HG03442 (cell line): ENCODE measurements at regions not wholly inside any gene's neighbourhood (a gene's known extent, or its start where the extent isn't known, plus 50 kb on each side); places are given as distances from the start of the nearest gene placed in this dataset.
"Not testable (repeated sequence)": the region's sequence is repeated elsewhere in the genome, so short reads cannot be mapped to it uniquely, and the experiment has no call there.

Experiments used
- ATAC-seq: cut with Tn5 transposase; IDR thresholded peaks from one replicate; pipeline ENCODE4 v1.9.1; 2021; ENCODE audit warnings: mild to moderate bottlenecking, moderate library complexity; ENCODE audit not compliant: unreplicated experiment

GRCh38 chr7:42687211-42688055 is 224.4 kb downstream of the C7orf25 start:
- no peak for ATAC-seq

- ATAC-seq: no peak
These were observed 225.2 kb downstream of the C7orf25 start for GRCh38 chr7:42686594-42687156.

- ATAC-seq: no peak
These were observed 226.0 kb downstream of the C7orf25 start for GRCh38 chr7:42685911-42686310.

GRCh38 chr7:42677751-42678699 is 233.8 kb downstream of the C7orf25 start:
- no peak for ATAC-seq

GRCh38 chr7:42674541-42674940 is 237.3 kb downstream of the C7orf25 start:
- ATAC-seq: no peak

GRCh38 chr7:42673951-42674350 is 237.9 kb downstream of the C7orf25 start:
- no peak for ATAC-seq

GRCh38 chr7:42672339-42672999 is 239.4 kb downstream of the C7orf25 start:
- ATAC-seq: no peak

GRCh38 chr7:42671627-42672026 is 240.2 kb downstream of the C7orf25 start:
- no peak for ATAC-seq

GRCh38 chr7:42666994-42667393 is 244.9 kb downstream of the C7orf25 start:
- ATAC-seq: no peak

GRCh38 chr7:42662862-42663261 is 249.0 kb downstream of the C7orf25 start:
- no peak for ATAC-seq

- ATAC-seq: no peak
These were observed 250.6 kb downstream of the C7orf25 start for GRCh38 chr7:42661312-42661711.

GRCh38 chr7:42650701-42651100 is 261.2 kb downstream of the C7orf25 start:
- no peak for ATAC-seq

GRCh38 chr7:42650171-42650570 is 261.7 kb downstream of the C7orf25 start:
- ATAC-seq: no peak

GRCh38 chr7:42645906-42646305 is 266.0 kb downstream of the C7orf25 start:
- ATAC-seq: no peak

GRCh38 chr7:42642699-42643098 is 269.2 kb downstream of the C7orf25 start:
- ATAC-seq: no peak

GRCh38 chr7:42639930-42640329 is 271.9 kb downstream of the C7orf25 start:
- ATAC-seq: no peak

GRCh38 chr7:42636380-42636779 is 275.5 kb downstream of the C7orf25 start:
- not testable (repeated sequence) for ATAC-seq

- ATAC-seq: no peak
These were observed 283.8 kb downstream of the C7orf25 start for GRCh38 chr7:42628054-42628453.

GRCh38 chr7:42627626-42628025 is 284.2 kb downstream of the C7orf25 start:
- no peak for ATAC-seq

- ATAC-seq: no peak
These were observed 284.8 kb downstream of the C7orf25 start for GRCh38 chr7:42627101-42627500.

- ATAC-seq: no peak
These were observed 286.4 kb downstream of the C7orf25 start for GRCh38 chr7:42625421-42625820.
